DOHH2 (cell line): ENCODE measurements at regions not wholly inside any gene's neighbourhood (a gene's known extent, or its start where the extent isn't known, plus 50 kb on each side); places are given as distances from the start of the nearest gene placed in this dataset.

Experiments used
- EZH2phosphoT487 ChIP-seq: fragments of 200-600 bp; sonication (generic); IDR thresholded peaks from 2 replicates; pipeline ENCODE4 v1.6.1; 2017; ENCODE audit warnings: borderline replicate concordance, mild to moderate bottlenecking, antibody characterized with exemption, low read length, moderate library complexity, mixed read lengths
- TF ChIP-seq, protein P1 (sequence below): fragments of 200-600 bp; sonication (generic); IDR thresholded peaks from one replicate; pipeline ENCODE4 v1.5.1; 2014; ENCODE audit warnings: antibody characterized with exemption, mild to moderate bottlenecking, low read depth, low read length; ENCODE audit not compliant: poor library complexity, severe bottlenecking

- TF ChIP-seq, protein P1, sequence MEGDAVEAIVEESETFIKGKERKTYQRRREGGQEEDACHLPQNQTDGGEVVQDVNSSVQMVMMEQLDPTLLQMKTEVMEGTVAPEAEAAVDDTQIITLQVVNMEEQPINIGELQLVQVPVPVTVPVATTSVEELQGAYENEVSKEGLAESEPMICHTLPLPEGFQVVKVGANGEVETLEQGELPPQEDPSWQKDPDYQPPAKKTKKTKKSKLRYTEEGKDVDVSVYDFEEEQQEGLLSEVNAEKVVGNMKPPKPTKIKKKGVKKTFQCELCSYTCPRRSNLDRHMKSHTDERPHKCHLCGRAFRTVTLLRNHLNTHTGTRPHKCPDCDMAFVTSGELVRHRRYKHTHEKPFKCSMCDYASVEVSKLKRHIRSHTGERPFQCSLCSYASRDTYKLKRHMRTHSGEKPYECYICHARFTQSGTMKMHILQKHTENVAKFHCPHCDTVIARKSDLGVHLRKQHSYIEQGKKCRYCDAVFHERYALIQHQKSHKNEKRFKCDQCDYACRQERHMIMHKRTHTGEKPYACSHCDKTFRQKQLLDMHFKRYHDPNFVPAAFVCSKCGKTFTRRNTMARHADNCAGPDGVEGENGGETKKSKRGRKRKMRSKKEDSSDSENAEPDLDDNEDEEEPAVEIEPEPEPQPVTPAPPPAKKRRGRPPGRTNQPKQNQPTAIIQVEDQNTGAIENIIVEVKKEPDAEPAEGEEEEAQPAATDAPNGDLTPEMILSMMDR = no peak
- no peak for TF ChIP-seq EZH2phosphoT487
Observed at GRCh38 chr20:58084966-58085365, 143.5 kb downstream of the ANKRD60 start.
